ENCODE measurements at regions not wholly inside any gene's neighbourhood (a gene's known extent, or its start where the extent isn't known, plus 50 kb on each side); places are given as distances from the start of the nearest gene placed in this dataset.
A peak's percentile ranks its signal among the peaks of the same experiment; 100 is the strongest.

- no peak for TF ChIP-seq CTCF (conservative IDR thresholded peaks at IDR 0.05 in 1 of 2, IDR thresholded peaks at IDR 0.05 in 1 of 2; ENCODE audit: low read depth in 1 of 2, low read length in 2 of 2)
- no peak for TF ChIP-seq EZH2 (IDR thresholded peaks at IDR 0.05; ENCODE audit: low read length, missing control alignments)
- Histone ChIP-seq H3K9me3 (ENCODE audit: control insufficient read depth, insufficient read depth, low read depth, low read length) (no peaks in the 10 kb centered on the region), H3K4me3 (replicated peaks in 1 of 4; ENCODE audit: control extremely low read depth in 1 of 4, insufficient read depth in 1 of 4, low read depth in 3 of 4, low read length in 4 of 4) (no peak overlapping the region), H3K79me2 (ENCODE audit: control insufficient read depth, insufficient read depth, low read length) (no peaks in the 10 kb centered on the region), H3K27ac (ENCODE audit: insufficient read depth, low read length) (no peak overlapping the region), H3K9ac (ENCODE audit: insufficient read depth, low read length) (no peak overlapping the region), H4K20me1 (ENCODE audit: control insufficient read depth, extremely low read depth, insufficient read depth, low read length) (no peaks in the 10 kb centered on the region), H3K4me2 (ENCODE audit: extremely low read depth, insufficient read depth, low read length) (no peak overlapping the region), H2AFZ (ENCODE audit: low read length) (no peak overlapping the region), H3K36me3 (ENCODE audit: control insufficient read depth, insufficient read depth, low read length) (no peaks in the 10 kb centered on the region), H3K4me1 (ENCODE audit: control insufficient read depth, extremely low read depth, insufficient read depth, low read length) (no peaks in the 10 kb centered on the region), H3K27me3 (ENCODE audit: control insufficient read depth, insufficient read depth, low read length) (no peaks in the 10 kb centered on the region)
- DNase-seq (ENCODE audit: low read depth in 2 of 2), result peak in 1 of 2 donors; percentile 54
Observed at GRCh38 chr2:200225951-200226350, 80.5 kb upstream of the SPATS2L start.

DNA sequence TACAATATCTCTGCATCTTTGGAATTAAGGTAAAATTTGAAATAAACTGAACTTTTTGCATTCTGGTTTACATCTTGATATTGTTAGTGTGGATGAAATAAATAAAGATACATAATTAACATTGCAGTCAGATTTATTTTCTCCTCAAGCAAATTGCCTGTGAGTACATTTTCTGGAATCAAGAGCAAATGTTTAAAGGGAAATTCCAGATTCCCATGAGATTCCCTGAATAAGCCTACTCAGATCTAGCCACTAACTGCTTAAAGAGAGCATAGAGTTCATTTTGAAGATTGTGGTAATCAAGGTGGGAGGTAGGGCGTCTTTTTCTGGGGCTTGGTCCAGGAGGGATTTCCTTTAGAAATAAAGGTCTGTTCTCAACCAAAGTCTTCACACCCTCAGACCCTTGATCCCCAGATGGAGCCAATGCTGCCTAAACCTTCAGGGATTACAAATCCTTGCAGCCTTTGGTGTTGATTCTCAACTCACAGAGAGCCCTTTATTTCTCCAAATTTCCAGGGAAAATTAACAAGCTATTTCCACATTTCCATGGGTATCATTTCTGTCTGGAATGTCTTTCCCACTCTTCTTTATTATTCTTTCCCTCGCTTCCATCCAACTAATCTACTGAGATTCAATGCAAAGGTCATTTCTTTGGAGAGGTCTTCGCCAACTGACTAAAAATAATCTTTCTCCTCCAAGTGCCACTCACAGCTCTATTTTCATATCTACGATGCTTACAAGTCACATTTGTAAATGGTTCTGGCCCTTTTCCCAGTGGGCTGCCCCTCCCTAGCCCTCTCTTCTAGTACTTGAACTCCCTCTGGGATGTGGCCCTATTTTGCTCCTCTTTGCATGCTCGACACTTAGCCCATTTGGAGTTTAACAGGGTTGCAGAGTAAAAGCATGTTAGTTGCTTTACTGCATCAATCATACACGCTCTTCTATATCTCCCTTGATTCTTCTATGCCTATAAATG, 79.8 kb upstream of the SPATS2L start:
- no peaks in the 10 kb centered on the region for H3K9me3 ChIP-seq (ENCODE audit: control insufficient read depth, insufficient read depth, low read depth, low read length)
- no peak for DNase-seq (ENCODE audit: low read depth in 2 of 2)
- H3K4me2 ChIP-seq (ENCODE audit: extremely low read depth, insufficient read depth, low read length), result no peak overlapping the region
- H3K4me3 ChIP-seq (replicated peaks in 1 of 4; ENCODE audit: control extremely low read depth in 1 of 4, insufficient read depth in 1 of 4, low read depth in 3 of 4, low read length in 4 of 4), result no peak overlapping the region
- H3K4me1 ChIP-seq (ENCODE audit: control insufficient read depth, extremely low read depth, insufficient read depth, low read length), result no peaks in the 10 kb centered on the region
- no peaks in the 10 kb centered on the region for H4K20me1 ChIP-seq (ENCODE audit: control insufficient read depth, extremely low read depth, insufficient read depth, low read length)
- no peaks in the 10 kb centered on the region for H3K79me2 ChIP-seq (ENCODE audit: control insufficient read depth, insufficient read depth, low read length)
- no peak overlapping the region for H2AFZ ChIP-seq (ENCODE audit: low read length)
- no peaks in the 10 kb centered on the region for H3K27me3 ChIP-seq (ENCODE audit: control insufficient read depth, insufficient read depth, low read length)
- no peaks in the 10 kb centered on the region for H3K36me3 ChIP-seq (ENCODE audit: control insufficient read depth, insufficient read depth, low read length)
- no peak for TF ChIP-seq EZH2 (IDR thresholded peaks at IDR 0.05; ENCODE audit: low read length, missing control alignments)
- TF ChIP-seq CTCF (conservative IDR thresholded peaks at IDR 0.05 in 1 of 2, IDR thresholded peaks at IDR 0.05 in 1 of 2; ENCODE audit: low read depth in 1 of 2, low read length in 2 of 2), result no peak
- H3K9ac ChIP-seq (ENCODE audit: insufficient read depth, low read length), result no peak overlapping the region
- no peak overlapping the region for H3K27ac ChIP-seq (ENCODE audit: insufficient read depth, low read length)

GRCh38 chr2:200230716-200231115, 75.8 kb upstream of the SPATS2L start:
- Histone ChIP-seq H3K36me3 (ENCODE audit: control insufficient read depth, insufficient read depth, low read length) (no peaks in the 10 kb centered on the region), H3K9ac (ENCODE audit: insufficient read depth, low read length) (no peak overlapping the region), H3K79me2 (ENCODE audit: control insufficient read depth, insufficient read depth, low read length) (no peaks in the 10 kb centered on the region), H3K4me2 (ENCODE audit: extremely low read depth, insufficient read depth, low read length) (no peak overlapping the region), H3K27ac (ENCODE audit: insufficient read depth, low read length) (no peak overlapping the region), H3K4me1 (ENCODE audit: control insufficient read depth, extremely low read depth, insufficient read depth, low read length) (no peaks in the 10 kb centered on the region), H3K27me3 (ENCODE audit: control insufficient read depth, insufficient read depth, low read length) (no peaks in the 10 kb centered on the region), H3K9me3 (ENCODE audit: control insufficient read depth, insufficient read depth, low read depth, low read length) (no peaks in the 10 kb centered on the region), H4K20me1 (ENCODE audit: control insufficient read depth, extremely low read depth, insufficient read depth, low read length) (no peaks in the 10 kb centered on the region), H2AFZ (ENCODE audit: low read length) (no peak overlapping the region), H3K4me3 (replicated peaks in 1 of 4; ENCODE audit: control extremely low read depth in 1 of 4, insufficient read depth in 1 of 4, low read depth in 3 of 4, low read length in 4 of 4) (no peak overlapping the region)
- no peak for DNase-seq (ENCODE audit: low read depth in 2 of 2)
- TF ChIP-seq EZH2 (IDR thresholded peaks at IDR 0.05; ENCODE audit: low read length, missing control alignments) (no peak), CTCF (conservative IDR thresholded peaks at IDR 0.05 in 1 of 2, IDR thresholded peaks at IDR 0.05 in 1 of 2; ENCODE audit: low read depth in 1 of 2, low read length in 2 of 2) (no peak)

Data from fibroblast of lung (primary cell).